HG03442 (cell line): ENCODE measurements at regions not wholly inside any gene's neighbourhood (a gene's known extent, or its start where the extent isn't known, plus 50 kb on each side); places are given as distances from the start of the nearest gene placed in this dataset.

Experiments used
- ATAC-seq: cut with Tn5 transposase; IDR thresholded peaks from one replicate; pipeline ENCODE4 v1.9.1; 2021; ENCODE audit warnings: mild to moderate bottlenecking, moderate library complexity; ENCODE audit not compliant: unreplicated experiment

- ATAC-seq = no peak
These were observed 126.3 kb downstream of the MSX2 start for GRCh38 chr5:174850565-174851169.

GRCh38 chr5:174849426-174849825 is 125.0 kb downstream of the MSX2 start:
- no peak for ATAC-seq

DNA sequence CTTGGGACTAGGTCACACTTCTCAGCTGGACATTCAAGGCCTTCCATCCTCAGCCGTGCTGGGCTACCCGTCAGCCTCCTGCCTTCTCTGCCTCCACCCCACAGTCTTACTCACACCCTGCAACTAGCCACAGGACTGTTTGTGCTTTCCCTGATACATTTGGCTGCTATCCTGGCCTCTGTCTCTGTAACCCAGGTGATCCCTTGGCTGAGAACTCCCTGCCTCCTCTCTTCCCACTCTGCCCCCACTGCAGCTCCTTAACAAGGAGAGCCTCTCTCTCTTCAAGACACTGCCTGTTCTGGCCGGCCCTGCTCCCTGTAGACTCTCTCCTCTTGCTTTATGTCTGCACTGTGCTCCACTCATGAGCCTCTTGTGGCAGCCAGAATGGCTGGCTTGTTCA is 120.6 kb downstream of the MSX2 start:
- ATAC-seq = no peak

DNA sequence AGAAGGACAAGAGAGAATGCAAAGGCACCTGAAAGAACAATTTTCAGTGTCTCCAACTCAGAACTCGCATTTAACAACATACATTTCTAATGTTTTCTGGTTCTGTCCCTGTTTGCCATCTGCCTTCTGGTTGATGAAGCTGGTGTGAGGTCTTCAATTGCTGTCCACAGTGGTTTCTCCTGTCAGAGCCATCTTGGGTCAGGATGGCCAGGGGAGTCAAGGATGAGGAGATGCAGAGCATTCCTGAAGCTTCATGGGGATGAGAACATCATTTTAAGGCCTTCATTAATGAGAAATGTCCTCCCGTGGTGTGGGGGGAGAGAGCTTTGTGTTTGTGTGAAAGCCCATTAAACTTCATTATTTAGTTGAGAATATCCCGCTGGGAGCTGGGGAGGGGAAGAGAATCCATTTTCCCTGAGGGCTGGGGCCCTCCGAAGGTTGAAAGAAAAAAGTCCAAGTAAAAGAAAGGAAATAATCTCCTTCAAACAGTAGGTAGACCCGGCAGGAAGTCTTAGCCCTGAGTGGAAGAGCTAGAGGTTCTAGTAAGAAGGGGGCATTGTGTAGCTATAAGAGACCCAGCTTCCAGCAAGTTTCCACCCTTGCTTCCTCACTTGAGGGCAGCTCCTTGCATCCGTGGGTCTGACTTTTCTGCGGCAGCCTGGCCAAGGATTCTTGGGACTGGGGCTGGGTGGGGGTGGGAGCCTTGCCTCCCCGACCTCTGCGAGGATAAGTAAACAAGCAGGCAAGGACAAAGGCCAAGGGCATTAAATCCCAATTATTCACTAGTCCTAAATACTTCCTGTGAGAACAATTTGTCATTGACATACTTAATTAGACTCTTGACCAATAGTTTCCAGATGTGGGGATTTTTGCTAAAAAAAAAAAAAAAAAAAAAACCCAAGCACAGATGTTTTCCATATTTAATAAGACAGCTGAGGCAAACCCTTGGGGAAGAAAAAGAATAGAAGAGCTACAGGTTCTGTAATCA is 119.2 kb downstream of the MSX2 start:
- no peak for ATAC-seq

- ATAC-seq = no peak
These were observed 116.1 kb downstream of the MSX2 start for GRCh38 chr5:174840435-174840834.

DNA sequence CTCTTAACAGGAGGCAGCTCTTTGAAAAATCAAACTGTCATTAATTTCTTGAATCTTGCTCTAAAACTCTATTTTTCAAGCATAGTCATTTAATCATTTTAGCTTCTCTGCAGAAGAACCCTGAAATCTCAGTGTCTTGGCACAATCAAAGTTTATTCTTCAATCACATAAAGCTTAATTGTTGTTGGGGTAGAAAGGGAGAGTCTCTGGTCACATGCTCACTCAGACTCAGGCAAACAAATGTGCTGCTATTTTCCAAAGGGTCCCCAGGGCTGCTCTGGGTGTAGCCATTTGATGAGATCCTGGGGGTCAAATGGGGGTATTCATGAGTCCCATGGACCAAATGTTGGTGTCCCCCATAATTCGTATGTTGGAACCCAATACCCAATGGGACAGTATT is 114.8 kb downstream of the MSX2 start:
- ATAC-seq = no peak

DNA sequence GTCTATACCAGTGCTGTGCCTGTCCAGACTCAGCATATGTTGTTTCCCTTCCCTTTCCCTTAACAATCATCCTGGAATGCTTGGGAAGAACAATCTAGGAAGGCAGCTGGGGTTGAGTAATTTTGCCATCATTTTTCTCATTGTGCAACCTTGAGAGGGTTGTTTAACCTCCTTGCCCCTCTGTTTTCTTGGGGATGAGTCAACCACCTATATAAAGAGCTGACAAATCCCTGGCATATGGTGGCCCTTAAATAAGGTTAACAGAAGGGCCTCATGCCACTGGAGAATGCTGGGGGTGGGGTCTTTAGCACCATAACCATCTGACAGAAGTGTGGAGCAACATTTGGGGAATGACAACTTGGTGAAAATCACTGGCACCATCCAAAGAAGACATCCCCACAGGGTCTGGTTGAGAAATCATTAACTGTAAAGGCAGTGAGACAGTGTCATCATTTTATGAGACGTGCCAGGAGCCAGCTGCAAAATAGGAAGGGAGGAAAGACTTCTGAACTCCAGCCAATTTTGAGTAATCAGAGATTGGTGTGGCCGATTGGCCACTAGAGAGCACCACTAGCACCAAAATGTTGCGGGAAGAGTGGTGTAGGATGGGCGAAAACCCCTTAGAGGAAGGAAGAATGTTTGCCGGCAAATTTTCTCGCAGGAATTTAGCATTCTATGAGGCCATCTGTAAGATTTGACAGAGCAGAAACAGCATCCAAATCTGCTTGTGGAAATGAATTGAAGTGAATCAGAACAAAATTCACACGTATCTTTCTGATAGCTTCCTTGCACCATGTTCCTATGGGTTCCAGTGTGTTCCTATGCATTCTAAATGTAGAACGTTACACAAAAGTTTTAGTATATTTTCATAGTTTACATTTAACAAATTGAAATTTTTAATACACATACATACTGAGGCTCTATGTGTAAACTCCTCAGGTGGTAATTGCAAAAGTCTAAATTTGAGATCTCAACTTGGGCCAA is 113.8 kb downstream of the MSX2 start:
- ATAC-seq = no peak

DNA sequence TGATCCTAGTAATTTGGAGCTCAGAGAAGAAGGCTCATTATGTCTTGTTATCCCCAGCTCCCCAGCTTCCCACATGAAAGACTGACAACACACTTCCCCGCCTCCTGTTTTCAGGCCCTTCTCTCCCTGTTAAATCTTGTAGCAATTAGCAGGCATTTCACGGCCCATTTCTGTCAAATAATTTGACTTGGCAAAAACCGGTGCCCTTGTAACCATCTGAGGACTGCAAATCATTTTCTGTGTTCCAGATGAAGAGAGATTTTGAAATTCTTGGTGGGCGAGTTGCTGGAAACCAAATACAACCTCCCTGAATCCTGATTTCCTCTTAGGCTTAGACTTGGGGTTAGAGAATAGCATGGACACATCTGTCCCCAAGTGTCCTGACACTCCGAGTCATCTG is 109.7 kb downstream of the MSX2 start:
- no peak for ATAC-seq

- no peak for ATAC-seq
These were observed 108.4 kb downstream of the MSX2 start for GRCh38 chr5:174832811-174833210.

GRCh38 chr5:174832025-174832424 is 107.6 kb downstream of the MSX2 start:
- no peak for ATAC-seq

DNA sequence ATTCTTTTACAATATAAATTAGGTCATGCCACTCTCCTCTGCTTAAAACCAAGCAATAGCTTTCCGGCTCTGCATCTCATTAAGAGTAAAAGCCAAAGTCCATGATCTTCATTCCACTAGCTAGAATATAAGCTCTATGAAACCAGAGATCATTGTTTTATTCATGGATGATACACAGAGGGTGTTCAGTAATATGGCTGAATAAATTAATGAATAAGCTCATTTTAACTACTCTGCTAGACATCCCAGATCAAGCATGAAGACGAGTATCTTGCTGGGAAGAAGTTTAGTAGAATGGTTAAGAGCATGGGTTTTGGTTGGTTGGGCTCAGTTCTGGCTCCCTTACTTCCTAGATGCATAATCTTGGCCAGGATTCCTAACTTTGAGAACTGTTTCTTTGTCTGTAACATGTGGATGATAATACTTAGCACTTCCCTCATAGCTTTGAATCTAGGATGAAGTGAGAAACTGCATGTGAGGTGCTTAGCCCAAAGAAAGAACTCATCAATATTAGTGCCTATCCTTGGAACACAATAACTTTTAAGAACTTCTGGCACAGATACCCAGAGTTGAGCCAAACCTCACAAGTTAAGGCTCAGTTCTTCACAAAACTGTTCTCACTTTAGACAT is 106.8 kb downstream of the MSX2 start:
- no peak for ATAC-seq

GRCh38 chr5:174829511-174829864 is 105.1 kb downstream of the MSX2 start:
- no peak for ATAC-seq

- ATAC-seq = no peak
These were observed 104.6 kb downstream of the MSX2 start for GRCh38 chr5:174828804-174829510.

DNA sequence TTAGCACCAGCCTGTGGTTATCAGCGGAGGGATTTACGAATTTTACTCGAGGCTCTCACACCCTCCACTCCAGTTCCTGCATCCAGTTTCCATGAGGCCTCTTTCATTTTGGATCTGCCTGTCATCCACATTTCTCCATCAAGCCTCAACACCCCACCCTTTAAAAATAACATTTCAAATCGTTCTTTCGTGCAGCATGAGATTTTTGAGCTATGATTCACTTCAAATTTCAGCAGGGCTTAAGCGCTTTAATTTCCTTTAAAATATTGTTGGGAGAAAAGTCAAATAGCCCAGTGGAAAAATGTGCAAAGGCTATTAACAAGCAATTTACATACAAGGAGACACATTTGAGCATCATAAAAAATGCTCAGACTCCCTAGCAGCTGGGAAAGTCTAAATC is 103.2 kb downstream of the MSX2 start:
- ATAC-seq = no peak

- ATAC-seq = no peak
These were observed 101.2 kb downstream of the MSX2 start for GRCh38 chr5:174825587-174825986.

GRCh38 chr5:174818430-174818829 is 94.0 kb downstream of the MSX2 start:
- no peak for ATAC-seq

- no peak for ATAC-seq
These were observed 93.2 kb downstream of the MSX2 start for GRCh38 chr5:174817610-174818009.

- ATAC-seq = no peak
These were observed 92.5 kb downstream of the MSX2 start for GRCh38 chr5:174816858-174817257.

GRCh38 chr5:174811438-174811837 is 87.1 kb downstream of the MSX2 start:
- no peak for ATAC-seq

DNA sequence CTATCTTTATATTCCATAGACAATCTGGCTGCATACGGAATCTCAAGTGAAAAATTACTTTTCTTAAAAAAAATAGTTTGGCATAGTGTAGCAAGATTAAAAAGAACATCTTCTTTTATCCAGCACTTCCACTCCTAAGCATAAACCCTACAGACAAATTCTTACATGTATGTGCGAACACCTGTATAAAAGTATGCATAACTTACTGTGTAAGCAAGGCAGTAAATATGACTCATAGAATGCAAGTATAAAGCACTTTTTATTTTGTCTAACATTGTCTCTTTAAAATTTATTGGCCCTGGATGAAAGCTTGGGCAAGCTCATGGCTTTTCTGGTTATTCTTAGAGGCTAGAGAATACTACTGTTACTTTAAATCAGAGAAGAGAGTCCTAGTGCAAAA is 86.4 kb downstream of the MSX2 start:
- no peak for ATAC-seq
